Right lobe of liver (tissue), 6 donors: ENCODE measurements at regions not wholly inside any gene's neighbourhood (a gene's known extent, or its start where the extent isn't known, plus 50 kb on each side); places are given as distances from the start of the nearest gene placed in this dataset.

Experiments used
- ATAC-seq, 4 donors: fragments of 200-7000 bp; cut with Tn5 transposase; one replicate each; pipeline ENCODE4 v1.9.1; 2020; ENCODE audit warnings: mild to moderate bottlenecking in 4 of 4, moderate library complexity in 4 of 4
- DNase-seq, 3 donors: peaks; one replicate each; pipeline ENCODE4 v3.0.0-alpha.2; 2020
- H3K27ac ChIP-seq, 3 donors: fragments of 200-600 bp; one replicate each; pipeline ENCODE4 v1.8.0; 2022
- H3K27me3 ChIP-seq, 2 donors: fragments of 200-600 bp; one replicate each; pipeline ENCODE4 v1.8.0; 2022
- H3K36me3 ChIP-seq, 4 donors: fragments of 200-600 bp; sonication (generic) in 1 of 4; one replicate each; pipeline versions ENCODE4 v1.5.1 to v1.8.0; 2017 to 2022; ENCODE audit warnings: control low read depth in 1 of 4
- H3K4me1 ChIP-seq, 4 donors: fragments of 200-600 bp; sonication (generic) in 1 of 4; one replicate each; pipeline versions ENCODE4 v1.5.1 to v1.8.0; 2017 to 2022; ENCODE audit warnings: control low read depth in 1 of 4
- H3K4me3 ChIP-seq, 3 donors: fragments of 200-600 bp; one replicate each; pipeline ENCODE4 v1.8.0; 2022
- H3K9me3 ChIP-seq, 4 donors: fragments of 200-600 bp; sonication (generic) in 1 of 4; one replicate each; pipeline versions ENCODE4 v1.5.1 to v1.8.0; 2017 to 2022; ENCODE audit warnings: control low read depth in 1 of 4
- POLR2A ChIP-seq: fragments of 450-650 bp; IDR thresholded peaks from one replicate; pipeline ENCODE4 v1.6.1; 2017; ENCODE audit warnings: antibody characterized with exemption, mild to moderate bottlenecking
- WGBS: methylation state at CpG from one replicate; pipeline ENCODE4 v1.1.6; 2018; ENCODE audit warnings: low coverage, low lambda C conversion rate; ENCODE audit not compliant: insufficient coverage; ENCODE audit errors: missing lambda C conversion rate; 5-methylcytosine and 5-hydroxymethylcytosine counted together
- intact Hi-C, 2 donors: fragments of 100-400 bp; cut with DNase I; formaldehyde crosslinking; loops; one replicate each; pipeline versions ENCODE4 v1.11.2 to v1.14.1; 2022
- TF ChIP-seq, protein P1 (sequence below), 4 donors: fragments of 200-600 bp in 3 of 4; fragments of 450-650 bp in 1 of 4; IDR thresholded peaks; one replicate each; pipeline versions ENCODE4 v1.5.1 to v1.8.0; 2016 to 2022; ENCODE audit warnings: antibody characterized with exemption in 4 of 4, mild to moderate bottlenecking in 2 of 4
- donor health status: DM: no; HTN: yes; CAD: no.
- donor health status: DM: no; HTN: no; CAD: no.
- donor health status: DM: no; HTN: no; CAD: no.
- donor health status: DM: no; HTN: yes; CAD: no.
- donor health status: DM: no; HTN: yes; CAD: no.

- intact Hi-C loops = no loop called here
- H3K27ac ChIP-seq = no peak overlapping the region
- H3K36me3 ChIP-seq = no peaks in the 10 kb centered on the region
- no peaks in the 10 kb centered on the region for H3K27me3 ChIP-seq
- no peaks in the 10 kb centered on the region for H3K4me1 ChIP-seq
- H3K4me3 ChIP-seq = no peak overlapping the region
- H3K9me3 ChIP-seq = peaks cover 0 to 3% (median 0%) of the 10 kb centered on the region in 4 donors
- ATAC-seq (no peak), DNase-seq (no peak)
- TF ChIP-seq, protein P1, sequence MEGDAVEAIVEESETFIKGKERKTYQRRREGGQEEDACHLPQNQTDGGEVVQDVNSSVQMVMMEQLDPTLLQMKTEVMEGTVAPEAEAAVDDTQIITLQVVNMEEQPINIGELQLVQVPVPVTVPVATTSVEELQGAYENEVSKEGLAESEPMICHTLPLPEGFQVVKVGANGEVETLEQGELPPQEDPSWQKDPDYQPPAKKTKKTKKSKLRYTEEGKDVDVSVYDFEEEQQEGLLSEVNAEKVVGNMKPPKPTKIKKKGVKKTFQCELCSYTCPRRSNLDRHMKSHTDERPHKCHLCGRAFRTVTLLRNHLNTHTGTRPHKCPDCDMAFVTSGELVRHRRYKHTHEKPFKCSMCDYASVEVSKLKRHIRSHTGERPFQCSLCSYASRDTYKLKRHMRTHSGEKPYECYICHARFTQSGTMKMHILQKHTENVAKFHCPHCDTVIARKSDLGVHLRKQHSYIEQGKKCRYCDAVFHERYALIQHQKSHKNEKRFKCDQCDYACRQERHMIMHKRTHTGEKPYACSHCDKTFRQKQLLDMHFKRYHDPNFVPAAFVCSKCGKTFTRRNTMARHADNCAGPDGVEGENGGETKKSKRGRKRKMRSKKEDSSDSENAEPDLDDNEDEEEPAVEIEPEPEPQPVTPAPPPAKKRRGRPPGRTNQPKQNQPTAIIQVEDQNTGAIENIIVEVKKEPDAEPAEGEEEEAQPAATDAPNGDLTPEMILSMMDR (IDR thresholded peaks at IDR 0.05) = no peak
- no peak for TF ChIP-seq POLR2A
Observed at GRCh38 chr3:10637342-10637741, 132.0 kb upstream of the ATP2B2 start.

DNA sequence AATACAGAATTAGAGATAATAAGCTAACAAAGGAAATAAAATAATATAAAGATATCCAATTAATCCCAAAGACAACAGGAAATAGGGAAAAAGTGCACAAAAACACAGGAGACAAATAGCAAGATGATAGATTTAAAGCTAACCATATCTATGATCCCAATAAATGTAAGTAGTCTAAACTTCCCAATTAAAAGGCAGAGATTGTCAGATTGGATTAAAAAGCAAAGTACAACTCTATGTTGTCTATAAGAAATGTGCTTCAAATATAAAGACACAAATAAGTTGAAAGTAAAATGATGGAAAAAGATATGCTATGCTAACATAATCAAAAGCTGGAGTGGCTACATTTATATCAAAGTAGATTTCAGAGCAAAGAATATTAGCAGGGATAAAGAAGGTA is 133.1 kb upstream of the ATP2B2 start:
- Histone ChIP-seq H3K36me3 (no peaks in the 10 kb centered on the region), H3K9me3 (peaks cover 0 to 3% (median 0%) of the 10 kb centered on the region in 4 donors), H3K4me3 (no peak overlapping the region), H3K4me1 (no peaks in the 10 kb centered on the region), H3K27ac (no peak overlapping the region), H3K27me3 (no peaks in the 10 kb centered on the region)
- ATAC-seq = no peak
- DNase-seq = no peak
- intact Hi-C loops = no loop called here
- TF ChIP-seq POLR2A = no peak
- TF ChIP-seq, protein P1 (IDR thresholded peaks at IDR 0.05) = no peak

GRCh38 chr3:10641760-10642159 is 136.4 kb upstream of the ATP2B2 start:
- DNase-seq (no peak), ATAC-seq (no peak)
- Histone ChIP-seq H3K9me3 (peaks cover 0 to 3% (median 0%) of the 10 kb centered on the region in 4 donors), H3K4me3 (no peak overlapping the region), H3K36me3 (no peaks in the 10 kb centered on the region), H3K27ac (no peak overlapping the region), H3K27me3 (no peaks in the 10 kb centered on the region), H3K4me1 (no peaks in the 10 kb centered on the region)
- WGBS = 89% methylated on average over 2 of the region's 2 CpGs
- no peak for TF ChIP-seq POLR2A
- TF ChIP-seq, protein P1 (IDR thresholded peaks at IDR 0.05) = no peak
- intact Hi-C loops = no loop called here

GRCh38 chr3:10644189-10644588 is 138.8 kb upstream of the ATP2B2 start:
- ATAC-seq = no peak

GRCh38 chr3:10645800-10646199 is 140.4 kb upstream of the ATP2B2 start:
- H3K36me3 ChIP-seq = no peaks in the 10 kb centered on the region
- intact Hi-C loops = no loop called here
- WGBS = 40% methylated on average over 6 of the region's 7 CpGs
- ATAC-seq (no peak), DNase-seq (no peak)
- H3K27me3 ChIP-seq = no peaks in the 10 kb centered on the region
- no peaks in the 10 kb centered on the region for H3K4me1 ChIP-seq
- no peak overlapping the region for H3K27ac ChIP-seq
- no peaks in the 10 kb centered on the region for H3K9me3 ChIP-seq
- no peak overlapping the region for H3K4me3 ChIP-seq
- TF ChIP-seq, protein P1 (IDR thresholded peaks at IDR 0.05) = no peak
- TF ChIP-seq POLR2A = no peak

More at GRCh38 chr3:10644189-10644588, 138.8 kb upstream of the ATP2B2 start:
- Histone ChIP-seq H3K4me1 (no peaks in the 10 kb centered on the region), H3K4me3 (no peak overlapping the region), H3K9me3 (no peaks in the 10 kb centered on the region), H3K36me3 (no peaks in the 10 kb centered on the region), H3K27ac (no peak overlapping the region), H3K27me3 (no peaks in the 10 kb centered on the region)
- no peak for TF ChIP-seq POLR2A
- TF ChIP-seq, protein P1 (IDR thresholded peaks at IDR 0.05) = no peak
- intact Hi-C loops = no loop called here
- whole genome bisulfite sequencing = 64% methylated on average over 4 of the region's 4 CpGs
- no peak for DNase-seq
